Bronchial epithelial cell (primary cell): ENCODE measurements at regions not wholly inside any gene's neighbourhood (a gene's known extent, or its start where the extent isn't known, plus 50 kb on each side); places are given as distances from the start of the nearest gene placed in this dataset.

Experiments
- DNase-seq: peaks from one replicate; pipeline ENCODE4 v3.0.0-alpha.2; 2010; ENCODE audit warnings: low read depth
- FAIRE-seq: peaks from 2 replicates; lab custom pipeline; 2011; peaks lifted over from hg19 to GRCh38; lab: Jason Lieb, UNC
- H3K27me3 ChIP-seq: 2 replicates; pipeline ENCODE4 v1.5.1; 2011; ENCODE audit warnings: low read length; ENCODE audit not compliant: control insufficient read depth, insufficient read depth
- H3K36me3 ChIP-seq: 2 replicates; pipeline ENCODE4 v1.5.1; 2011; ENCODE audit warnings: low read length; ENCODE audit not compliant: control insufficient read depth, insufficient read depth
- H3K4me3 ChIP-seq: 2 replicates; pipeline ENCODE4 v1.5.1; 2011; ENCODE audit warnings: mild to moderate bottlenecking, low read depth, low read length, control low read depth
- CTCF ChIP-seq: IDR thresholded peaks from 2 replicates; pipeline ENCODE4 v1.5.1; 2011; ENCODE audit warnings: mild to moderate bottlenecking, moderate library complexity, low read length, control low read depth, inconsistent platforms; ENCODE audit not compliant: insufficient read depth, severe bottlenecking

GRCh38 chr14:104286496-104286895 lies 148.1 kb downstream of the KIF26A start:
- DNase-seq (no peak), FAIRE-seq (no peak)
- no peak for TF ChIP-seq CTCF
- no peaks in the 10 kb centered on the region for H3K27me3 ChIP-seq
- H3K4me3 ChIP-seq = no peak overlapping the region
- no peaks in the 10 kb centered on the region for H3K36me3 ChIP-seq

- no peak for DNase-seq
- TF ChIP-seq CTCF = no peak
- FAIRE-seq = no peak
- no peak overlapping the region for H3K4me3 ChIP-seq
- H3K36me3 ChIP-seq = no peaks in the 10 kb centered on the region
- H3K27me3 ChIP-seq = no peaks in the 10 kb centered on the region
Measured at GRCh38 chr14:104287301-104288009, 149.1 kb downstream of the KIF26A start.

- DNase-seq (no peak), FAIRE-seq (no peak)
- TF ChIP-seq CTCF = no peak
- Histone ChIP-seq H3K4me3 (no peak overlapping the region), H3K27me3 (no peaks in the 10 kb centered on the region), H3K36me3 (no peaks in the 10 kb centered on the region)
Measured at GRCh38 chr14:104288272-104288671, 149.9 kb downstream of the KIF26A start.

GRCh38 chr14:104289507-104289906 lies 151.1 kb downstream of the KIF26A start:
- Histone ChIP-seq H3K36me3 (no peaks in the 10 kb centered on the region), H3K27me3 (no peaks in the 10 kb centered on the region), H3K4me3 (no peak overlapping the region)
- TF ChIP-seq CTCF = no peak
- no peak for FAIRE-seq
- no peak for DNase-seq

GRCh38 chr14:104290058-104290667 lies 151.8 kb downstream of the KIF26A start:
- Histone ChIP-seq H3K27me3 (no peaks in the 10 kb centered on the region), H3K36me3 (no peaks in the 10 kb centered on the region), H3K4me3 (no peak overlapping the region)
- DNase-seq (no peak), FAIRE-seq (no peak)
- no peak for TF ChIP-seq CTCF
